PFSK-1 (cell line): ENCODE measurements at regions not wholly inside any gene's neighbourhood (a gene's known extent, or its start where the extent isn't known, plus 50 kb on each side); places are given as distances from the start of the nearest gene placed in this dataset.

Experiments
- POLR2AphosphoS5 ChIP-seq: IDR thresholded peaks from 2 replicates; pipeline ENCODE4 v1.6.1; 2012; ENCODE audit warnings: low read depth, mild to moderate bottlenecking, control low read depth, low read length, moderate library complexity
- SIN3A ChIP-seq: IDR thresholded peaks from 2 replicates; pipeline ENCODE4 v1.6.1; 2012; ENCODE audit warnings: mild to moderate bottlenecking, low read length, moderate library complexity, borderline replicate concordance; ENCODE audit not compliant: insufficient read depth
- TAF1 ChIP-seq: IDR thresholded peaks from 2 replicates; pipeline ENCODE4 v1.6.1; 2012; ENCODE audit warnings: low read length, control low read depth, borderline replicate concordance; ENCODE audit not compliant: insufficient read depth
- TF ChIP-seq, protein P1 (sequence below), 2 experiments: IDR thresholded peaks; 2 replicates each; pipeline versions ENCODE4 v1.6.1 to v1.8.0; 2011 to 2012; ENCODE audit warnings: low read depth in 2 of 2, low read length in 2 of 2, control low read depth in 1 of 2, inconsistent platforms in 1 of 2, mild to moderate bottlenecking in 1 of 2, moderate library complexity in 1 of 2; ENCODE audit not compliant: insufficient read depth in 1 of 2

- TF ChIP-seq, protein P1, sequence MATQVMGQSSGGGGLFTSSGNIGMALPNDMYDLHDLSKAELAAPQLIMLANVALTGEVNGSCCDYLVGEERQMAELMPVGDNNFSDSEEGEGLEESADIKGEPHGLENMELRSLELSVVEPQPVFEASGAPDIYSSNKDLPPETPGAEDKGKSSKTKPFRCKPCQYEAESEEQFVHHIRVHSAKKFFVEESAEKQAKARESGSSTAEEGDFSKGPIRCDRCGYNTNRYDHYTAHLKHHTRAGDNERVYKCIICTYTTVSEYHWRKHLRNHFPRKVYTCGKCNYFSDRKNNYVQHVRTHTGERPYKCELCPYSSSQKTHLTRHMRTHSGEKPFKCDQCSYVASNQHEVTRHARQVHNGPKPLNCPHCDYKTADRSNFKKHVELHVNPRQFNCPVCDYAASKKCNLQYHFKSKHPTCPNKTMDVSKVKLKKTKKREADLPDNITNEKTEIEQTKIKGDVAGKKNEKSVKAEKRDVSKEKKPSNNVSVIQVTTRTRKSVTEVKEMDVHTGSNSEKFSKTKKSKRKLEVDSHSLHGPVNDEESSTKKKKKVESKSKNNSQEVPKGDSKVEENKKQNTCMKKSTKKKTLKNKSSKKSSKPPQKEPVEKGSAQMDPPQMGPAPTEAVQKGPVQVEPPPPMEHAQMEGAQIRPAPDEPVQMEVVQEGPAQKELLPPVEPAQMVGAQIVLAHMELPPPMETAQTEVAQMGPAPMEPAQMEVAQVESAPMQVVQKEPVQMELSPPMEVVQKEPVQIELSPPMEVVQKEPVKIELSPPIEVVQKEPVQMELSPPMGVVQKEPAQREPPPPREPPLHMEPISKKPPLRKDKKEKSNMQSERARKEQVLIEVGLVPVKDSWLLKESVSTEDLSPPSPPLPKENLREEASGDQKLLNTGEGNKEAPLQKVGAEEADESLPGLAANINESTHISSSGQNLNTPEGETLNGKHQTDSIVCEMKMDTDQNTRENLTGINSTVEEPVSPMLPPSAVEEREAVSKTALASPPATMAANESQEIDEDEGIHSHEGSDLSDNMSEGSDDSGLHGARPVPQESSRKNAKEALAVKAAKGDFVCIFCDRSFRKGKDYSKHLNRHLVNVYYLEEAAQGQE (IDR thresholded peaks at IDR 0.05; ENCODE audit: insufficient read depth in 1 of 2, low read depth in 2 of 2, low read length in 2 of 2): no peak
- TF ChIP-seq POLR2AphosphoS5 (no peak), TAF1 (no peak), SIN3A (no peak)
These were observed 1077.5 kb downstream of the TBL1XR1 start for GRCh38 chr3:176119826-176120225.
